Uterus (tissue), 2 donors: ENCODE measurements at regions not wholly inside any gene's neighbourhood (a gene's known extent, or its start where the extent isn't known, plus 50 kb on each side); places are given as distances from the start of the nearest gene placed in this dataset.

Source experiments
- CTCF ChIP-seq, 4 experiments: fragments of 200-600 bp in 2 of 4; fragments of 450-650 bp in 2 of 4; sonication (generic) in 2 of 4; IDR thresholded peaks; one replicate each; pipeline ENCODE4 v1.5.1; 2016 to 2019; ENCODE audit warnings: antibody characterized with exemption in 4 of 4, mild to moderate bottlenecking in 2 of 4, moderate library complexity in 1 of 4
- POLR2A ChIP-seq, 2 donors: fragments of 450-650 bp; IDR thresholded peaks; one replicate each; pipeline ENCODE4 v1.6.1; 2016; ENCODE audit warnings: antibody characterized with exemption in 2 of 2, mild to moderate bottlenecking in 1 of 2, moderate library complexity in 1 of 2

- no peak for TF ChIP-seq CTCF (IDR thresholded peaks at IDR 0.05)
- no peak for TF ChIP-seq POLR2A (IDR thresholded peaks at IDR 0.05)
Measured at GRCh38 chr4:32427566-32427965, 1707.4 kb downstream of the PCDH7 start.
